OCI-LY1 (cell line): ENCODE measurements at regions not wholly inside any gene's neighbourhood (a gene's known extent, or its start where the extent isn't known, plus 50 kb on each side); places are given as distances from the start of the nearest gene placed in this dataset.

Experiments used
- EZH2 ChIP-seq: fragments of 200-600 bp; sonication (generic), shearing (Covaris generic); IDR thresholded peaks from 2 replicates; pipeline ENCODE4 v1.8.0; 2017; ENCODE audit warnings: borderline replicate concordance, mixed run types, mild to moderate bottlenecking, antibody characterized with exemption, low read length, moderate library complexity, mixed read lengths
- TF ChIP-seq, protein P1 (sequence below): fragments of 200-600 bp; sonication (generic), shearing (Covaris generic); IDR thresholded peaks from 2 replicates; pipeline ENCODE4 v1.5.1; 2017; ENCODE audit warnings: mild to moderate bottlenecking, antibody characterized with exemption, low read length, moderate library complexity, mixed read lengths

- no peak for TF ChIP-seq EZH2
- TF ChIP-seq, protein P1, sequence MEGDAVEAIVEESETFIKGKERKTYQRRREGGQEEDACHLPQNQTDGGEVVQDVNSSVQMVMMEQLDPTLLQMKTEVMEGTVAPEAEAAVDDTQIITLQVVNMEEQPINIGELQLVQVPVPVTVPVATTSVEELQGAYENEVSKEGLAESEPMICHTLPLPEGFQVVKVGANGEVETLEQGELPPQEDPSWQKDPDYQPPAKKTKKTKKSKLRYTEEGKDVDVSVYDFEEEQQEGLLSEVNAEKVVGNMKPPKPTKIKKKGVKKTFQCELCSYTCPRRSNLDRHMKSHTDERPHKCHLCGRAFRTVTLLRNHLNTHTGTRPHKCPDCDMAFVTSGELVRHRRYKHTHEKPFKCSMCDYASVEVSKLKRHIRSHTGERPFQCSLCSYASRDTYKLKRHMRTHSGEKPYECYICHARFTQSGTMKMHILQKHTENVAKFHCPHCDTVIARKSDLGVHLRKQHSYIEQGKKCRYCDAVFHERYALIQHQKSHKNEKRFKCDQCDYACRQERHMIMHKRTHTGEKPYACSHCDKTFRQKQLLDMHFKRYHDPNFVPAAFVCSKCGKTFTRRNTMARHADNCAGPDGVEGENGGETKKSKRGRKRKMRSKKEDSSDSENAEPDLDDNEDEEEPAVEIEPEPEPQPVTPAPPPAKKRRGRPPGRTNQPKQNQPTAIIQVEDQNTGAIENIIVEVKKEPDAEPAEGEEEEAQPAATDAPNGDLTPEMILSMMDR, result no peak
These were observed 260.1 kb upstream of the SMIM21 start for GRCh38 chr18:75687626-75688025.
